ENCODE measurements at regions not wholly inside any gene's neighbourhood (a gene's known extent, or its start where the extent isn't known, plus 50 kb on each side); places are given as distances from the start of the nearest gene placed in this dataset.

- intact Hi-C loops (cut with DNase I; ENCODE audit: low total_unique reads), result no loop called here
- H3K9me3 ChIP-seq, result no peaks in the 10 kb centered on the region
- DNase-seq, result no peak
- in situ Hi-C loops (cut with MboI; ENCODE audit: low pct_ligation_motif_present in 1 of 4, low pct_unique_long_range_greater_than_20kb in 1 of 4, low sequenced_read_pairs in 3 of 4), result no loop called here
- no peaks in the 10 kb centered on the region for H3K36me3 ChIP-seq
- no peak overlapping the region for H3K4me3 ChIP-seq
- no peaks in the 10 kb centered on the region for H3K27me3 ChIP-seq
- H3K27ac ChIP-seq, result no peak overlapping the region
- 80% methylated on average over 4 of the region's 4 CpGs; no CpG with 5 or more reads in 1 of the 2 donors for WGBS, 2 donors (ENCODE audit: low coverage in 1 of 2)
- TF ChIP-seq POLR2AphosphoS5 (IDR thresholded peaks at IDR 0.05) (no peak), EP300 (IDR thresholded peaks at IDR 0.05; ENCODE audit: low read depth) (no peak), POLR2A (IDR thresholded peaks at IDR 0.05) (no peak), CTCF (IDR thresholded peaks at IDR 0.05) (no peak)
- H3K4me1 ChIP-seq, result no peaks in the 10 kb centered on the region
Observed at GRCh38 chr9:107991581-107991980, 502.0 kb upstream of the KLF4 start.

- TF ChIP-seq POLR2AphosphoS5 (IDR thresholded peaks at IDR 0.05), result peak in 1 of 3 donors; percentile 62
- no peak for TF ChIP-seq POLR2A (IDR thresholded peaks at IDR 0.05)
Observed at GRCh38 chr9:107989544-107989943, 500.0 kb upstream of the KLF4 start.

GRCh38 chr9:107989099-107989498, 499.5 kb upstream of the KLF4 start:
- in situ Hi-C loops (cut with MboI; ENCODE audit: low pct_ligation_motif_present in 1 of 4, low pct_unique_long_range_greater_than_20kb in 1 of 4, low sequenced_read_pairs in 3 of 4), result no loop called here
- DNase-seq, result no peak
- Histone ChIP-seq H3K4me1 (no peaks in the 10 kb centered on the region), H3K4me3 (no peak overlapping the region), H3K27ac (no peak overlapping the region), H3K27me3 (no peaks in the 10 kb centered on the region), H3K9me3 (no peaks in the 10 kb centered on the region), H3K36me3 (no peaks in the 10 kb centered on the region)
- WGBS, 2 donors (ENCODE audit: low coverage in 1 of 2), result 39 to 45% methylated on average over 4 of the region's 4 CpGs
- TF ChIP-seq EP300 (IDR thresholded peaks at IDR 0.05; ENCODE audit: low read depth) (no peak), POLR2AphosphoS5 (IDR thresholded peaks at IDR 0.05) (no peak), CTCF (IDR thresholded peaks at IDR 0.05) (no peak), POLR2A (IDR thresholded peaks at IDR 0.05) (no peak)
- intact Hi-C loops (cut with DNase I; ENCODE audit: low total_unique reads), result no loop called here

More at GRCh38 chr9:107989544-107989943, 500.0 kb upstream of the KLF4 start:
- DNase-seq, result no peak
- H3K9me3 ChIP-seq, result no peaks in the 10 kb centered on the region
- no peaks in the 10 kb centered on the region for H3K4me1 ChIP-seq
- intact Hi-C loops (cut with DNase I; ENCODE audit: low total_unique reads) (no loop called here), in situ Hi-C loops (cut with MboI; ENCODE audit: low pct_ligation_motif_present in 1 of 4, low pct_unique_long_range_greater_than_20kb in 1 of 4, low sequenced_read_pairs in 3 of 4) (no loop called here)
- no peak overlapping the region for H3K27ac ChIP-seq
- 70 to 87% methylated on average over 2 of the region's 2 CpGs for WGBS, 2 donors (ENCODE audit: low coverage in 1 of 2)
- no peaks in the 10 kb centered on the region for H3K36me3 ChIP-seq
- H3K4me3 ChIP-seq, result no peak overlapping the region
- no peaks in the 10 kb centered on the region for H3K27me3 ChIP-seq

- in situ Hi-C loops (cut with MboI; ENCODE audit: low pct_ligation_motif_present in 1 of 4, low pct_unique_long_range_greater_than_20kb in 1 of 4, low sequenced_read_pairs in 3 of 4) (no loop called here), intact Hi-C loops (cut with DNase I; ENCODE audit: low total_unique reads) (no loop called here)
- no peak for DNase-seq
- 81 to 83% methylated on average over 2 of the region's 2 CpGs for WGBS, 2 donors (ENCODE audit: low coverage in 1 of 2)
- no peaks in the 10 kb centered on the region for H3K36me3 ChIP-seq
- no peaks in the 10 kb centered on the region for H3K9me3 ChIP-seq
- H3K4me3 ChIP-seq, result no peak overlapping the region
- TF ChIP-seq EP300 (IDR thresholded peaks at IDR 0.05; ENCODE audit: low read depth), result no peak
- TF ChIP-seq CTCF (IDR thresholded peaks at IDR 0.05), result no peak
- no peak for TF ChIP-seq POLR2AphosphoS5 (IDR thresholded peaks at IDR 0.05)
- TF ChIP-seq POLR2A (IDR thresholded peaks at IDR 0.05), result no peak
- no peaks in the 10 kb centered on the region for H3K27me3 ChIP-seq
- peaks cover 0 to 11% (median 5%) of the 10 kb centered on the region in 4 donors for H3K4me1 ChIP-seq
- H3K27ac ChIP-seq, result no peak overlapping the region
Observed at GRCh38 chr9:107984956-107985355, 495.4 kb upstream of the KLF4 start.

- intact Hi-C loops (cut with DNase I; ENCODE audit: low total_unique reads) (no loop called here), in situ Hi-C loops (cut with MboI; ENCODE audit: low pct_ligation_motif_present in 1 of 4, low pct_unique_long_range_greater_than_20kb in 1 of 4, low sequenced_read_pairs in 3 of 4) (no loop called here)
- 67 to 86% methylated on average over 3 of the region's 3 CpGs for WGBS, 2 donors (ENCODE audit: low coverage in 1 of 2)
- peak overlapping the region in 1 of 4 donors; percentile 19 for H3K27ac ChIP-seq
- H3K36me3 ChIP-seq, result no peaks in the 10 kb centered on the region
- H3K27me3 ChIP-seq, result no peaks in the 10 kb centered on the region
- H3K4me1 ChIP-seq, result peaks cover 0 to 11% (median 5%) of the 10 kb centered on the region in 4 donors
- no peak for DNase-seq
- no peaks in the 10 kb centered on the region for H3K9me3 ChIP-seq
- TF ChIP-seq POLR2A (IDR thresholded peaks at IDR 0.05), result no peak
- no peak for TF ChIP-seq CTCF (IDR thresholded peaks at IDR 0.05)
- TF ChIP-seq EP300 (IDR thresholded peaks at IDR 0.05; ENCODE audit: low read depth), result no peak
- TF ChIP-seq POLR2AphosphoS5 (IDR thresholded peaks at IDR 0.05), result no peak
- H3K4me3 ChIP-seq, result no peak overlapping the region
Observed at GRCh38 chr9:107983762-107984161, 494.2 kb upstream of the KLF4 start.

All from transverse colon (tissue), 4 donors.